CD4-positive, alpha-beta T cell treated with Interleukin-4 for 1 hour (primary cell): ENCODE measurements at regions not wholly inside any gene's neighbourhood (a gene's known extent, or its start where the extent isn't known, plus 50 kb on each side); places are given as distances from the start of the nearest gene placed in this dataset.

Experiments
- DNase-seq, 2 donors: peaks; one replicate each; pipeline ENCODE4 v3.0.0-alpha.2; 2020 to 2022

DNA sequence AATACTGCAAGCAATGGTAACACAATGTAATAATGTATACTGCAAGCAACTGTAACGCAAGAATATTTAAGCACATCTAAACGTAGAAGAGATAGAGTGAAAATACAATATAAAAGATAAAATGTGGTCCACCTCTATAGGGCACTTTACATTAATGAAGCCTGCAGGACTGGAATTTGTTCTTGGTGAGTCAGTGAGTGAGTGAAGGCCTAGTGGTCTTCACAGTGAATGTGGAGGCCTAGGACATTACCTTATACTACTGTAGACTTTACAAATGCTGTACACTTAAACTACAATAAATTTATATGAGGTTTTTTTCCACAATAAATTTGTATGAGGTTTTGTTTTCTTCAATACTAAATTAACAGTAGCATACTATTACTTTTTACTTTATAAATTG is 287.4 kb upstream of the SNX7 start:
- no peak for DNase-seq

DNA sequence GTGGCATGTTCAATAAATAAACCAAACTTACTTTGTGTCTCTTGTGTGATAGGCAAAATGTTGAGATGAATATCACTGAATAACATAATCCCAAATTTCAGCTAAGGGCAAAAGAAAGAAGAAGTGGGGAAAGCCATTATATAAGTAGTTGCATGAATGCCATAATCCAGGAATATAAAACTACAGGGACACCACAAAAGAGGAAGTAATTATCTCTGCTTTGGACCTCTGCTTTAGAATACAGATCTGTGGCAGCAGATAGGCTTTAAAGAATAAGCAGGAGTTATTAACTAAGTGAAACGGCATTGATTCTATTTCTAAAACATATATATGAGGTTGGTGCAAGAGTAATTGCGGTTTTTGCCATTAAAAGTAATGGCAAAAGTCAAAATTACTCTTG is 288.5 kb upstream of the SNX7 start:
- DNase-seq, result no peak

GRCh38 chr1:98371764-98372163 is 289.8 kb upstream of the SNX7 start:
- no peak for DNase-seq

DNA sequence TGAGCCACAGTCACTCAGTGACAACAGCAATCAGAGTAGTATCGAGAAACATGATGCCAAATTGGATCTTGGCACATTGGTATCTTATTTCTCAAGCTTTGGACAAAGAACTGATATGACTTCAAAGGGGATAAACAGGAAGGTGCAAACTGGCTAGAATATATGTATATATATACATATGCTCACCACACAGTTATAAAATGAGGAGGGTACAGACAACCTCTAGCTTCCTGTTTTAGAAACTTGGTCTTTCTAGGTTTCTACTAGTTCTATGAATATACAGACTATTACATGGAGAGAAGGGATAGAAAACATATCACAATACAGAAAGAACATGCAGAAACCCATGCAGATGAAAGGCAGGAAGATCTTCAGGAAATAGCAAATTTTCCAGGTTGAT is 292.1 kb upstream of the SNX7 start:
- DNase-seq, result no peak

GRCh38 chr1:98368995-98369394 is 292.5 kb upstream of the SNX7 start:
- no peak for DNase-seq

- DNase-seq, result no peak
These were observed 294.1 kb upstream of the SNX7 start for GRCh38 chr1:98367426-98367825.

- no peak for DNase-seq
These were observed 295.2 kb upstream of the SNX7 start for GRCh38 chr1:98366343-98366742.

DNA sequence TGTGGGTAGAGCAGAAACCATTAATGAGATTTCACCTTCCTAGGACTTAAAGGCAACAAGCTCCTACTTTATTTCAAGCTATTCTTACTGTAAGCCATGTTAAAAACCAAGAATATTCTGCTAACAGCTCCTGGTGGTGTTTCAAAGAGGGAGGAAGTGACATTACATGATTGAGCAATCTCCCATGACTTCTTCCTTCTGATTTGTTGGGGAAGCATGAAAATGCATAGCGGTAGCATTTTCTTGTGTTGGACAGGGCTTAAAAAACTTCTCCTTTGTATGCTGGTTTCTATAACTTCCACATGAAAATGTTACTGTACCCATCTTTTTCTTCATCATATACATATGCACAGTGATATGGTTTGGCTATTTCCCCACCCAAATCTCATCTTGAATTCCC is 297.0 kb upstream of the SNX7 start:
- DNase-seq, result no peak

DNA sequence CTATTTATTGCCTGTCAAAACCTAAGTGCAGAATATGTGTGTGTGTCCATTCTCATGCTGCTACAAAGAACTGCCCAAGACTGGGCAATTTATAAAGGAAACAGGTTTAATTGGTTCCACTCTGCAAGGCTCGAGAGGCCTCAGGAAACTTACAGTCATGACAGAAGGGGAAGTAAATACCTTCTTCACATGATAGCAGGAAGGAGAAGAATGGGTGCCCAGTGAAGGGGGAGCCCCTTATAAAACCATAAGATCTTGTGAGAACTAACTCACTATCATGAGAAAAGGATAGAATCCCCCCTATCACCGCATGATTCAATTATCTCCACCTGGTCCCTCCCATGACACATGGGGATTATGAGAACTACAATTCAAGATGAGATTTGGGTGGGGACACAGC is 300.7 kb upstream of the SNX7 start:
- no peak for DNase-seq

DNA sequence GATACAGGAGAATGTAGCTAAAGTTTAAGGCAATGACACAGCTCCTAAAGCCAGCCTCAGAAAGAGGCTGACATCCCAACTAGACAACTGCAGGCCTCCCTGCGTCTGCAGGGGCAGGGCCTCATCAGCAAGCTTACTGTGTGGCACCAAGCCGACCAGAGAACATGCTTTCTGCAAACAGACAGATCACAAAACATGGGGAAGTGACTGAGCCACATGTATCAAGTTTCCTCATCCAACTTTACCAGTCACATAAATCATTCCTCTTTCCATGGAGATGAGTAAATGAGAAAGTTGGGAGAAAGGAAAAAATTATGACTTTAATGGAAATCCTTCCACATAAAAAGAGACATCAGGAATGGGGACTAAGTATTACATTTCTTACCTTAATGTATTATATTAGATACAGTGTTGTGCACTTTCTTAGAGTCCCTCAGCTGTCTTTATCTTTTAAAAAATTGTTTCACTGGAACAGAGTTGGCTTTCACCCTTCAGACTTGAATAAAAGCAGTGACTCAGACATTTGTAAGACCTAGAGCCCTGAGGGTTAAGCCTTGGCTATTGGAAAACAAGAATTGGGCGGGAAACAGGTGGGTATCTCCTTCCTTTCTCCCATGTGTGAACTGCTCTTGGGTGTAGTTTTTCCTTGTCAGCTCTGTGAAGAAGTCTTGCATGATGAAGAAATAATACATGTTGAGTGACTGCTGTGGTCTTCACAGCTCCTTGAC is 305.7 kb upstream of the SNX7 start:
- DNase-seq, result no peak

- no peak for DNase-seq
These were observed 309.1 kb upstream of the SNX7 start for GRCh38 chr1:98352378-98352777.

GRCh38 chr1:98351561-98351960 is 310.0 kb upstream of the SNX7 start:
- DNase-seq, result no peak

GRCh38 chr1:98345417-98345816 is 316.1 kb upstream of the SNX7 start:
- DNase-seq, result no peak

DNA sequence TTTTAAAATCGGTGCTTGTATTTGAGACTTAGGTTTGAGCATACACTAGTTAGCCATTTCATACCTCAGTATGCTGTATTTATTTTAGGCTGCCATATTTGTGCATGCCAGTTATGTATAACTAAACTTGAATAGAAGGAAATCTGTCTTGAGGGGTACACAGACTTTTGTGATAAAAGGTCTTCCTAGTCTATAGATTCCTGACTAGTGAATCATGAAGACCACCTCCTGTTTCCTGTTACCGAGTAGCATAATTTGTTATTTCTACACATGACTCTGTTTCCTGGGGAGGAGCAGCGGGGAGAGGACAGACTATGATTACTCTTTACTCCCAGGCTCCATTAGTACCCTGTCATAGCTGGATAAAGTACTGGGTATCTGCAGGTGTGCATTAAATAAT is 316.8 kb upstream of the SNX7 start:
- no peak for DNase-seq

GRCh38 chr1:98342566-98342965 is 319.0 kb upstream of the SNX7 start:
- DNase-seq, result no peak

DNA sequence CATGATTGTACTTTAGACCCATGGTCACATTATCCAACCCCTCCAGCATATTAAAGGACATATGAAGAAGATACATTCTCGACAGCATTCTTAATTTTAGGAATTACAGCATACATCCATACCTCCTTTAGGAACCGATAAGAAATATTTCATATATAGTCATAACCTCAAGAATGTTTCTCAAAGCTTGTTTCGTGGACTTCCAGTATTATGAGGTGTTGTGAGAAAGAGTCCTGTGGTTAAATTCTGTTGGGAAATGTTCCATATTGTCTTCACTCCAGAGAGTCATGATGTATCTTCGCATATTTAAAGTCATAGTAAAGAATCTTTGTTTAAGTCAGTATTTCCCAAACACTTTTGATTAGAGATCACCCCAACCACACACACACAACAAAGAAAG is 321.0 kb upstream of the SNX7 start:
- no peak for DNase-seq

DNA sequence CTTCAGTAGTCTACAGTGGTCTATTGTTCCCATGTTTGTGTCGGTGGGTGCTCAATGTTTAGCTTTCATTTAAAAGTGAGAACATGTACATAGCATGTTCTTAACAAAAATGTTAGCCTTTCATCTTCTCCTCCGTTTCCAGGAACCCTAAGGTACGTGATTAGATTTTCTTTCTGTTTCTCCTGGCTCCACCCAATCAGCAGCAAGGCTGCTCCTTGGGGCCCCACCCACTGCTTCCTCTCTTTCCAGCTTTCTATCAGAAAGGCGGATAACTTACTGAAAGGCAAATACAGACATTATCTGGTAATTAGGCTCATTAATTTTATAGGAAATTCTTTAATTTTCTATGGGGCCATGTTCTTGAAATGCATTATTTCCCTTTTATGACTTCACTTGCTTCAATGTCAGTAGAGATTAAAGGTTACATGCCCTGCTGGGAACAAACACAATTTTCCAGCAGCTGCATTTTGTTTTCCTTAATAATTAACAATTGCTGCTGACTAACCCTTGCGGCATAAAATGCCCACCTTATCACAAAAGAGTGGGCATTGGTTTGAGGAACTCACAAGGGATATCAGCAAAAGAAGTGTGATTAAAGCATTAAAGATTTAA is 324.9 kb upstream of the SNX7 start:
- DNase-seq, result no peak

GRCh38 chr1:98333936-98334335 is 327.6 kb upstream of the SNX7 start:
- no peak for DNase-seq

- DNase-seq, result no peak
These were observed 328.1 kb upstream of the SNX7 start for GRCh38 chr1:98333406-98333805.

GRCh38 chr1:98331718-98332311 is 329.7 kb upstream of the SNX7 start:
- no peak for DNase-seq

DNA sequence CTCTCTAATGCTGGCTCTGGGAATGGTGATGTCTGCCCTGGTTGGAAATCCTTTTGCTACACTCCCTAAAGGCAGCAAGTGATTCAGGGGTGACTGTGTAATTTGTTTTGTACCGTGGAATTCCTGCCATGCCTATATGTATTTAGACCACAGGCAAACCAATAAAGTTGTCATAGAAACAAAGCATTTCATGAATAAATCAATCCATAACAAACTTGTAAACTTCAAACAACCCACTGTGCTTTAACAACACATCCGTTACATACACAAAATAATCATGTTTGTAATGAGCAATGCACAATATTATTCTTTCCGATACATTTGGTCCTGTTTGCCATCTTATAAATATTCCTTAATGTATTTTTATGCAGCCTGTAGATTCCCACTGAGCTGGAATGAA is 330.3 kb upstream of the SNX7 start:
- DNase-seq, result no peak

- no peak for DNase-seq
These were observed 331.3 kb upstream of the SNX7 start for GRCh38 chr1:98330224-98330623.

GRCh38 chr1:98328855-98329254 is 332.7 kb upstream of the SNX7 start:
- DNase-seq, result no peak

DNA sequence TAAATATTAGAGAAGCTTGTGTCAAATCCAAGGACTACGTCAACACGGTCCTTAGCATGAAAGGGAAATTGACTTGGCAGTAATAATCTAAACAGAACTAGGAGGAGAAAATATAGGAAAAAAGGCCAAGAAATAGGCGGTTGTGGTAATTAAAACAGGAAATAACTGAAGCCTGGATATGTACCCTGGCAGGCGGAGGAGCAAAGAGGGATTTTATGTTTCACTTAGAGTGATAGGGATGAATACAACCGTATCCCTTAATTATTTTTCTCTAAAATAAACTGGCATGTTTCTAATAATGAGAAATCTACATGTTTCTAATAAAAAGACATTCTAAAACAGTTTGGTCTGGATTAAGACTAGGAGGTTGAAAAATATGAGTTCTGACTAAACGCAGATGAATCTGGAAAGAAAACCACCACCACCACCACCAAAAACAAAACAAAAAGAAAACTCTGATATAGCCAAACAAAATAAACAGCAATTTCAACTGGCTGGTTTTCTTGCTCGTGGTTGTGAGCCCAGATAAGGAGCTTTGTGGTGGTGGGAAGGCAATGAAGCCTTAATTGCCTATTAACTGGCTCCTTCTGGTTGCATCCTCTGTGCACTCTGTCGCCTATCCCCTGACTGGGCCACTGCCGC is 334.2 kb upstream of the SNX7 start:
- DNase-seq, result no peak
